GM12878 (cell line): ENCODE measurements at regions not wholly inside any gene's neighbourhood (a gene's known extent, or its start where the extent isn't known, plus 50 kb on each side); places are given as distances from the start of the nearest gene placed in this dataset.

ENCODE experiments used
- ATAC-seq: fragments of 200-7000 bp; cut with Tn5 transposase; 3 replicates; pipeline ENCODE4 v1.9.1; 2020; ENCODE audit warnings: mild to moderate bottlenecking, moderate library complexity
- BruUV-seq: library from RNA; stranded (reverse); fragments of 400-500 nt; replicated peaks from 2 replicates; lab custom pipeline; 2021; lab: Mats Ljungman, UMichigan
- CTCF ChIA-PET: fragments of 300-600 bp; sonication (Branson Sonifier 250); formaldehyde crosslinking; extraction: SDS; loops from one replicate; lab custom pipeline; 2021; ENCODE audit warnings: inconsistent platforms; lab: Yijun Ruan, JAX
- POLR2A ChIA-PET: fragments of 350-600 bp; formaldehyde crosslinking; extraction: SDS; loops from one replicate; lab custom pipeline; 2021; ENCODE audit warnings: inconsistent platforms; lab: Charles Lee
- RAD21 ChIA-PET: fragments of 300-600 bp; sonication (Branson Sonifier 250); formaldehyde crosslinking; loops from one replicate; lab custom pipeline; 2023; ENCODE audit warnings: antibody characterized with exemption; ENCODE audit not compliant: unreplicated experiment; lab: Charles Lee
- SMC1A ChIA-PET: fragments of 300-600 bp; sonication (Branson Sonifier 250); formaldehyde crosslinking; loops from one replicate; lab custom pipeline; 2023; ENCODE audit not compliant: unreplicated experiment, uncharacterized antibody; lab: Charles Lee
- DNase-seq: peaks from one replicate; pipeline ENCODE4 v3.0.0-alpha.2; 2011; ENCODE audit warnings: low read depth, low spot score
- FAIRE-seq: peaks from 3 replicates; lab custom pipeline; 2011; peaks lifted over from hg19 to GRCh38; lab: Jason Lieb, UNC
- H2AFZ ChIP-seq: 2 replicates; pipeline ENCODE4 v1.6.0; 2011; ENCODE audit warnings: low read depth, low read length, control low read depth; ENCODE audit not compliant: control insufficient read depth
- H3K27ac ChIP-seq: 2 replicates; pipeline ENCODE4 v1.5.1; 2011; ENCODE audit warnings: control low read depth; ENCODE audit not compliant: control insufficient read depth, insufficient read depth
- H3K27me3 ChIP-seq, 2 experiments: replicated peaks in 1 of 2; 2 replicates each; pipeline versions ENCODE4 v1.6.0 to v1.6.1; 2011; ENCODE audit warnings: low read length in 1 of 2; ENCODE audit not compliant: control insufficient read depth in 2 of 2, insufficient read depth in 2 of 2
- H3K36me3 ChIP-seq, 2 experiments: 2 replicates each; pipeline ENCODE4 v1.5.1; 2011; ENCODE audit warnings: low read length in 1 of 2; ENCODE audit not compliant: control insufficient read depth in 2 of 2, insufficient read depth in 2 of 2
- H3K4me1 ChIP-seq: 2 replicates; pipeline ENCODE4 v1.6.1; 2011; ENCODE audit warnings: mild to moderate bottlenecking, low read length, moderate library complexity, mixed read lengths; ENCODE audit not compliant: control insufficient read depth, insufficient read depth
- H3K4me2 ChIP-seq: 2 replicates; pipeline ENCODE4 v1.6.0; 2011; ENCODE audit warnings: control low read depth; ENCODE audit not compliant: control insufficient read depth, insufficient read depth
- H3K4me3 ChIP-seq: fragments of 200-600 bp; sonication (generic); 2 replicates; pipeline ENCODE4 v1.5.1; 2016
- H3K79me2 ChIP-seq: 2 replicates; pipeline ENCODE4 v1.6.0; 2011; ENCODE audit warnings: low read length; ENCODE audit not compliant: control insufficient read depth, insufficient read depth
- H3K9ac ChIP-seq: 2 replicates; pipeline ENCODE4 v1.8.0; 2011; ENCODE audit warnings: low read length, control low read depth, mixed read lengths; ENCODE audit not compliant: control insufficient read depth, insufficient read depth
- H3K9me3 ChIP-seq: replicated peaks from 3 replicates; pipeline ENCODE4 v1.5.1; 2011; ENCODE audit warnings: mild to moderate bottlenecking, low read length; ENCODE audit not compliant: control insufficient read depth, insufficient read depth
- H4K20me1 ChIP-seq: 2 replicates; pipeline ENCODE4 v1.6.0; 2011; ENCODE audit not compliant: control insufficient read depth, insufficient read depth
- BRCA1 ChIP-seq: IDR thresholded peaks from 2 replicates; pipeline ENCODE4 v1.6.1; 2011; ENCODE audit warnings: low read depth, low read length, improper control_type of control experiment
- CHD4 ChIP-seq: fragments of 200-600 bp; sonication (generic); IDR thresholded peaks from 2 replicates; pipeline ENCODE4 v1.6.1; 2016; ENCODE audit warnings: mild to moderate bottlenecking
- E2F4 ChIP-seq: IDR thresholded peaks from 2 replicates; pipeline ENCODE4 v1.6.1; 2012; ENCODE audit warnings: low read depth, low read length, improper control_type of control experiment
- E4F1 ChIP-seq: fragments of 450-650 bp; IDR thresholded peaks from 2 replicates; pipeline ENCODE4 v1.6.1; 2018; ENCODE audit warnings: borderline replicate concordance, mild to moderate bottlenecking; ENCODE audit not compliant: partially characterized antibody
- EED ChIP-seq: sonication (generic); IDR thresholded peaks from 2 replicates; pipeline ENCODE4 v1.6.1; 2016; ENCODE audit warnings: antibody characterized with exemption, low read depth
- GABPA ChIP-seq: IDR thresholded peaks from 2 replicates; pipeline ENCODE4 v1.6.1; 2014; ENCODE audit warnings: antibody characterized with exemption, low read depth, mild to moderate bottlenecking, inconsistent platforms
- POLR2A ChIP-seq: IDR thresholded peaks from 2 replicates; pipeline ENCODE4 v1.6.1; 2011; ENCODE audit warnings: low read depth, mild to moderate bottlenecking, low read length
- POU2F2 ChIP-seq: IDR thresholded peaks from 3 replicates; pipeline ENCODE4 v1.6.1; 2011; ENCODE audit warnings: low read depth, mild to moderate bottlenecking, low read length, borderline replicate concordance
- SMAD5 ChIP-seq: IDR thresholded peaks from 2 replicates; pipeline ENCODE4 v1.6.1; 2016; ENCODE audit warnings: antibody characterized with exemption, low read depth
- SMARCA5 ChIP-seq: fragments of 450-650 bp; IDR thresholded peaks from 2 replicates; pipeline ENCODE4 v1.6.1; 2017; ENCODE audit warnings: mild to moderate bottlenecking
- SP1 ChIP-seq: IDR thresholded peaks from one replicate; pipeline ENCODE4 v1.6.1; 2011; ENCODE audit warnings: low read depth, low read length
- YY1 ChIP-seq: IDR thresholded peaks from 2 replicates; pipeline ENCODE4 v1.6.1; 2011; ENCODE audit warnings: low read depth, mild to moderate bottlenecking, low read length
- ZNF687 ChIP-seq: fragments of 450-650 bp; IDR thresholded peaks from 2 replicates; pipeline ENCODE4 v1.6.1; 2017; ENCODE audit warnings: mild to moderate bottlenecking, moderate library complexity
- ZZZ3 ChIP-seq: IDR thresholded peaks from 2 replicates; pipeline ENCODE4 v1.6.1; 2011; ENCODE audit warnings: low read depth; ENCODE audit not compliant: control insufficient read depth, insufficient read length
- WGBS: methylation state at CpG from one replicate; pipeline ENCODE4 v1.1.6; 2016; ENCODE audit warnings: low lambda C conversion rate; ENCODE audit not compliant: insufficient replicate concordance, insufficient coverage; ENCODE audit errors: missing lambda C conversion rate; 5-methylcytosine and 5-hydroxymethylcytosine counted together
- in situ Hi-C: fragments of 300-500 bp; cut with MboI; formaldehyde crosslinking; loops from 9 replicates; pipeline ENCODE4 v1.14.3; 2018; ENCODE audit warnings: mixed read lengths
- intact Hi-C: fragments of 100-400 bp; cut with micrococcal nuclease; formaldehyde crosslinking; loops from one replicate; pipeline ENCODE4 v1.14.2; 2022; ENCODE audit not compliant: unreplicated experiment

- intact Hi-C loops (no loop called here), in situ Hi-C loops (no loop called here)
- no peak for TF ChIP-seq E4F1
- no peak for TF ChIP-seq YY1
- no peak for TF ChIP-seq SMARCA5
- no peak for TF ChIP-seq ZZZ3
- no peak for TF ChIP-seq ZNF687
- TF ChIP-seq EED: no peak
- no peak for TF ChIP-seq SP1
- TF ChIP-seq POU2F2: no peak
- TF ChIP-seq CHD4: no peak
- no peak for TF ChIP-seq BRCA1
- no peak for TF ChIP-seq POLR2A
- TF ChIP-seq GABPA: no peak
- no peak for TF ChIP-seq E2F4
- no peak for TF ChIP-seq SMAD5
- no TSS peak for BruUV-seq
- Histone ChIP-seq H3K79me2 (no peaks in the 10 kb centered on the region), H3K27me3 (no peaks in the 10 kb centered on the region), H3K4me2 (no peak overlapping the region), H3K4me3 (no peak overlapping the region), H2AFZ (no peak overlapping the region), H3K36me3 (no peaks in the 10 kb centered on the region), H3K9ac (no peak overlapping the region), H3K9me3 (no peaks in the 10 kb centered on the region), H4K20me1 (no peaks in the 10 kb centered on the region), H3K4me1 (no peaks in the 10 kb centered on the region), H3K27ac (no peak overlapping the region)
- ChIA-PET SMC1A (no interaction called here), RAD21 (no interaction called here), POLR2A (no interaction called here), CTCF (no interaction called here)
- no peak for ATAC-seq
- FAIRE-seq: no peak
- 45% methylated on average over 3 of the region's 3 CpGs for WGBS
- no peak for DNase-seq
Observed at GRCh38 chr2:221245045-221245444, 327.1 kb downstream of the EPHA4 start.
